Panc1 (cell line): ENCODE measurements at regions not wholly inside any gene's neighbourhood (a gene's known extent, or its start where the extent isn't known, plus 50 kb on each side); places are given as distances from the start of the nearest gene placed in this dataset.

Experiments used
- ATAC-seq: fragments of 200-7000 bp; cut with Tn5 transposase; 2 replicates; pipeline ENCODE4 v1.9.1; 2020; ENCODE audit warnings: mild to moderate bottlenecking, moderate library complexity
- BruUV-seq: library from RNA; stranded (reverse); fragments of 400-500 nt; replicated peaks from 2 replicates; lab custom pipeline; 2021; lab: Mats Ljungman, UMichigan
- CTCF ChIA-PET: fragments of 300-600 bp; sonication (Branson Sonifier 250); formaldehyde crosslinking; loops from one replicate; lab custom pipeline; 2022; ENCODE audit warnings: antibody characterized with exemption; lab: Charles Lee
- POLR2A ChIA-PET: fragments of 300-600 bp; sonication (Branson Sonifier 250); formaldehyde crosslinking; loops from one replicate; lab custom pipeline; 2022; ENCODE audit warnings: antibody characterized with exemption; lab: Charles Lee
- DNase-seq: peaks from one replicate; pipeline ENCODE4 v3.0.0-alpha.2; 2010; ENCODE audit warnings: low read depth, low spot score
- H3K27ac ChIP-seq: 2 replicates; pipeline ENCODE4 v1.5.1; 2011; ENCODE audit warnings: mild to moderate bottlenecking, low read length, inconsistent platforms
- H3K27me3 ChIP-seq: fragments of 200-500 bp; sonication (Bioruptor generic); 2 replicates; pipeline ENCODE4 v1.6.0; 2014; ENCODE audit warnings: low read length, inconsistent platforms; ENCODE audit not compliant: control insufficient read depth, insufficient read depth
- H3K36me3 ChIP-seq: fragments of 200-500 bp; sonication (Bioruptor generic); 2 replicates; pipeline ENCODE4 v1.5.1; 2014; ENCODE audit warnings: inconsistent platforms, mild to moderate bottlenecking, low read length, moderate library complexity; ENCODE audit not compliant: control insufficient read depth, insufficient read depth
- H3K4me1 ChIP-seq: 2 replicates; pipeline ENCODE4 v1.5.1; 2011; ENCODE audit warnings: inconsistent platforms, mild to moderate bottlenecking, low read length, moderate library complexity; ENCODE audit not compliant: control insufficient read depth, insufficient read depth
- H3K4me3 ChIP-seq, 2 experiments: 2 replicates each; pipeline ENCODE4 v1.5.1; 2011 to 2012; ENCODE audit warnings: low read depth in 2 of 2, low read length in 2 of 2, mild to moderate bottlenecking in 2 of 2, inconsistent platforms in 1 of 2, moderate library complexity in 1 of 2
- H3K9me3 ChIP-seq: fragments of 200-500 bp; sonication (Bioruptor generic); 2 replicates; pipeline ENCODE4 v1.5.1; 2014; ENCODE audit warnings: low read depth, mild to moderate bottlenecking, inconsistent platforms, low read length, moderate library complexity; ENCODE audit not compliant: control insufficient read depth, insufficient read depth
- POLR2AphosphoS5 ChIP-seq: IDR thresholded peaks from 2 replicates; pipeline ENCODE4 v1.6.1; 2012; ENCODE audit warnings: mild to moderate bottlenecking, low read depth, low read length, moderate library complexity
- SIN3A ChIP-seq: IDR thresholded peaks from 2 replicates; pipeline ENCODE4 v1.6.1; 2012; ENCODE audit warnings: low read depth, mild to moderate bottlenecking, low read length, moderate library complexity, borderline replicate concordance; ENCODE audit not compliant: insufficient read depth
- TCF7L2 ChIP-seq: IDR thresholded peaks from 2 replicates; pipeline ENCODE4 v1.6.1; 2011; ENCODE audit warnings: mild to moderate bottlenecking, low read depth, low read length, inconsistent platforms
- in situ Hi-C: cut with HindIII; loops from 2 replicates; pipeline ENCODE4 v1.10.0; 2016; ENCODE audit warnings: low sequenced_read_pairs, low pct_unique_long_range_greater_than_20kb
- intact Hi-C: fragments of 100-400 bp; cut with micrococcal nuclease; formaldehyde crosslinking; loops from one replicate; pipeline ENCODE4 v1.10.0; 2022; ENCODE audit not compliant: unreplicated experiment
- TF ChIP-seq, protein P1 (sequence below), 2 experiments: IDR thresholded peaks; 2 replicates each; pipeline ENCODE4 v1.6.1; 2011 to 2012; ENCODE audit warnings: low read depth in 2 of 2, control low read depth in 1 of 2, low read length in 1 of 2, mild to moderate bottlenecking in 1 of 2, moderate library complexity in 1 of 2; ENCODE audit not compliant: insufficient read depth in 1 of 2
- TF ChIP-seq, protein P2 (sequence below): fragments of 450-650 bp; IDR thresholded peaks from 2 replicates; pipeline ENCODE4 v1.5.1; 2017; ENCODE audit warnings: mild to moderate bottlenecking

DNA sequence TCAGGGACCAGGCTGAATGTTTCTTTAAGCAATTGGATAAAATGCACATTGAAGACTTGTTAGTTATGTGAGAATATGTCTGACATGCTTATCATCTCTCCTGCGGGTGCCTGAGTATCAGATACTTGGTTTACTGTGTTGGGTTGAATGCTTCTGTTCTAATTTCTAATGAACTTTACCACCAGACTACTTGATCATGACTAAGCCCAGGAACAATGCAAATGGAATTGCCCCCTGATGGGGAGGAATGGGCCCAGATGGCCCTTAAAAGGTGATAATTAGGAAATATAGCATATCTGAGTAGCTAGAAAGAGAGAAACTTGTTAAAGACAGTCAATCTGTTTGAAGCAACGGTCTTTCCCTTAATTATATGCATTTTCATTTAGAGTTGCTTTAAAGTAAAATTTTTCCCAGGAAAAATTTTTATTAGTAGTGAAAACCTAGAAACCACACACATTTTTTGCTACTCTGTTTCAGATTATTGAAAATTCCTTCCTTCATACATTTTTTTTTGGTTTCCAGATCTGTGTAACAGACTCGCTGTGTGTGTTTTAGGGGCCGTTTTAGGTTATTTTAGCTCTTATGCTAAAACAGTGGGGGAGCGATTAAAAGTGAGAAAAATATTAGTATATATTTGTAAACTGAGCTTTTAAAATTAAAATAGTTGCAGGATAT lies 186.6 kb downstream of the TM9SF2 start:
- Histone ChIP-seq H3K4me3 (no peak overlapping the region), H3K36me3 (no peaks in the 10 kb centered on the region), H3K27ac (no peak overlapping the region), H3K9me3 (no peaks in the 10 kb centered on the region), H3K27me3 (no peaks in the 10 kb centered on the region), H3K4me1 (no peaks in the 10 kb centered on the region; the same call in 1 of the 2 replicates)
- DNase-seq = no peak
- CTCF ChIA-PET = no interaction called here
- intact Hi-C loops (no loop called here), in situ Hi-C loops (no loop called here)
- BruUV-seq = no TSS peak
- POLR2A ChIA-PET = no interaction called here
- ATAC-seq = no peak
- TF ChIP-seq, protein P1, sequence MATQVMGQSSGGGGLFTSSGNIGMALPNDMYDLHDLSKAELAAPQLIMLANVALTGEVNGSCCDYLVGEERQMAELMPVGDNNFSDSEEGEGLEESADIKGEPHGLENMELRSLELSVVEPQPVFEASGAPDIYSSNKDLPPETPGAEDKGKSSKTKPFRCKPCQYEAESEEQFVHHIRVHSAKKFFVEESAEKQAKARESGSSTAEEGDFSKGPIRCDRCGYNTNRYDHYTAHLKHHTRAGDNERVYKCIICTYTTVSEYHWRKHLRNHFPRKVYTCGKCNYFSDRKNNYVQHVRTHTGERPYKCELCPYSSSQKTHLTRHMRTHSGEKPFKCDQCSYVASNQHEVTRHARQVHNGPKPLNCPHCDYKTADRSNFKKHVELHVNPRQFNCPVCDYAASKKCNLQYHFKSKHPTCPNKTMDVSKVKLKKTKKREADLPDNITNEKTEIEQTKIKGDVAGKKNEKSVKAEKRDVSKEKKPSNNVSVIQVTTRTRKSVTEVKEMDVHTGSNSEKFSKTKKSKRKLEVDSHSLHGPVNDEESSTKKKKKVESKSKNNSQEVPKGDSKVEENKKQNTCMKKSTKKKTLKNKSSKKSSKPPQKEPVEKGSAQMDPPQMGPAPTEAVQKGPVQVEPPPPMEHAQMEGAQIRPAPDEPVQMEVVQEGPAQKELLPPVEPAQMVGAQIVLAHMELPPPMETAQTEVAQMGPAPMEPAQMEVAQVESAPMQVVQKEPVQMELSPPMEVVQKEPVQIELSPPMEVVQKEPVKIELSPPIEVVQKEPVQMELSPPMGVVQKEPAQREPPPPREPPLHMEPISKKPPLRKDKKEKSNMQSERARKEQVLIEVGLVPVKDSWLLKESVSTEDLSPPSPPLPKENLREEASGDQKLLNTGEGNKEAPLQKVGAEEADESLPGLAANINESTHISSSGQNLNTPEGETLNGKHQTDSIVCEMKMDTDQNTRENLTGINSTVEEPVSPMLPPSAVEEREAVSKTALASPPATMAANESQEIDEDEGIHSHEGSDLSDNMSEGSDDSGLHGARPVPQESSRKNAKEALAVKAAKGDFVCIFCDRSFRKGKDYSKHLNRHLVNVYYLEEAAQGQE (IDR thresholded peaks at IDR 0.05; ENCODE audit: insufficient read depth in 1 of 2, low read depth in 2 of 2, low read length in 1 of 2) = no peak
- no peak for TF ChIP-seq SIN3A
- no peak for TF ChIP-seq POLR2AphosphoS5
- TF ChIP-seq, protein P2, sequence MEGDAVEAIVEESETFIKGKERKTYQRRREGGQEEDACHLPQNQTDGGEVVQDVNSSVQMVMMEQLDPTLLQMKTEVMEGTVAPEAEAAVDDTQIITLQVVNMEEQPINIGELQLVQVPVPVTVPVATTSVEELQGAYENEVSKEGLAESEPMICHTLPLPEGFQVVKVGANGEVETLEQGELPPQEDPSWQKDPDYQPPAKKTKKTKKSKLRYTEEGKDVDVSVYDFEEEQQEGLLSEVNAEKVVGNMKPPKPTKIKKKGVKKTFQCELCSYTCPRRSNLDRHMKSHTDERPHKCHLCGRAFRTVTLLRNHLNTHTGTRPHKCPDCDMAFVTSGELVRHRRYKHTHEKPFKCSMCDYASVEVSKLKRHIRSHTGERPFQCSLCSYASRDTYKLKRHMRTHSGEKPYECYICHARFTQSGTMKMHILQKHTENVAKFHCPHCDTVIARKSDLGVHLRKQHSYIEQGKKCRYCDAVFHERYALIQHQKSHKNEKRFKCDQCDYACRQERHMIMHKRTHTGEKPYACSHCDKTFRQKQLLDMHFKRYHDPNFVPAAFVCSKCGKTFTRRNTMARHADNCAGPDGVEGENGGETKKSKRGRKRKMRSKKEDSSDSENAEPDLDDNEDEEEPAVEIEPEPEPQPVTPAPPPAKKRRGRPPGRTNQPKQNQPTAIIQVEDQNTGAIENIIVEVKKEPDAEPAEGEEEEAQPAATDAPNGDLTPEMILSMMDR = no peak
- TF ChIP-seq TCF7L2 = no peak

- no peaks in the 10 kb centered on the region for H3K9me3 ChIP-seq
- in situ Hi-C loops = no loop called here
- H3K4me3 ChIP-seq = no peak overlapping the region
- intact Hi-C loops = no loop called here
- H3K36me3 ChIP-seq = no peaks in the 10 kb centered on the region
- DNase-seq (no peak), ATAC-seq (no peak)
- no peaks in the 10 kb centered on the region; the same call in 1 of the 2 replicates for H3K4me1 ChIP-seq
- ChIA-PET POLR2A (no interaction called here), CTCF (no interaction called here)
- no peaks in the 10 kb centered on the region for H3K27me3 ChIP-seq
- BruUV-seq = no TSS peak
- H3K27ac ChIP-seq = no peak overlapping the region
- TF ChIP-seq, protein P1 (IDR thresholded peaks at IDR 0.05; ENCODE audit: insufficient read depth in 1 of 2, low read depth in 2 of 2, low read length in 1 of 2) = no peak
- TF ChIP-seq SIN3A (no peak), TCF7L2 (no peak), POLR2AphosphoS5 (no peak)
- TF ChIP-seq, protein P2 = no peak
These were observed 185.7 kb downstream of the TM9SF2 start for GRCh38 chr13:99686944-99687411.
